Adrenal gland (tissue), 5 donors: ENCODE measurements at regions not wholly inside any gene's neighbourhood (a gene's known extent, or its start where the extent isn't known, plus 50 kb on each side); places are given as distances from the start of the nearest gene placed in this dataset.

Experiments used
- CTCF ChIP-seq, 6 experiments: fragments of 450-650 bp in 4 of 6; fragments of 200-600 bp in 2 of 6; sonication (generic) in 1 of 6; IDR thresholded peaks; 1 replicate in 5 of 6; 2 replicates in 1 of 6; pipeline versions ENCODE4 v1.5.1 to v1.8.0; 2016 to 2021; ENCODE audit warnings: antibody characterized with exemption in 6 of 6, mild to moderate bottlenecking in 2 of 6, moderate library complexity in 1 of 6
- POLR2A ChIP-seq, 2 donors: fragments of 450-650 bp; IDR thresholded peaks; one replicate each; pipeline ENCODE4 v1.6.1; 2017; ENCODE audit warnings: antibody characterized with exemption in 2 of 2, mild to moderate bottlenecking in 2 of 2, moderate library complexity in 1 of 2
- donor health status: DM: no; HTN: no; CAD: no.

GRCh38 chr4:186015212-186015817 is 53.6 kb upstream of the TLR3 start:
- no peak for TF ChIP-seq CTCF (IDR thresholded peaks at IDR 0.05)
- no peak for TF ChIP-seq POLR2A (IDR thresholded peaks at IDR 0.05)
